Body of pancreas (tissue), 4 donors: ENCODE measurements at regions not wholly inside any gene's neighbourhood (a gene's known extent, or its start where the extent isn't known, plus 50 kb on each side); places are given as distances from the start of the nearest gene placed in this dataset.

Experiments
- ATAC-seq: fragments of 150-250 bp; one replicate; pipeline ENCODE4 v1.9.1; 2016
- DNase-seq, 4 donors: peaks; one replicate each; pipeline ENCODE4 v3.0.0-alpha.2; 2019
- H3K27ac ChIP-seq, 4 donors: fragments of 200-600 bp; sonication (generic); 1 replicate in 3 of 4; 2 replicates in 1 of 4; pipeline versions ENCODE4 v1.5.1 to v1.6.1; 2016 to 2019; ENCODE audit warnings: mild to moderate bottlenecking in 1 of 4, mixed read lengths in 1 of 4, moderate library complexity in 1 of 4
- H3K27me3 ChIP-seq, 2 donors: fragments of 200-600 bp; sonication (generic); one replicate each; pipeline ENCODE4 v1.6.0; 2016; ENCODE audit warnings: mild to moderate bottlenecking in 1 of 2
- H3K36me3 ChIP-seq, 2 donors: fragments of 200-600 bp; sonication (generic); replicated peaks in 1 of 2; 2 replicates each; pipeline ENCODE4 v1.5.1; 2016; ENCODE audit warnings: low read depth in 2 of 2; ENCODE audit not compliant: insufficient read depth in 1 of 2
- H3K4me1 ChIP-seq: fragments of 200-600 bp; sonication (generic); one replicate; pipeline ENCODE4 v1.6.0; 2016
- H3K4me3 ChIP-seq, 2 donors: fragments of 200-600 bp; sonication (generic); 1 replicate in 1 of 2; 2 replicates in 1 of 2; pipeline ENCODE4 v1.5.1; 2016 to 2019
- H3K9me3 ChIP-seq, 3 donors: fragments of 200-600 bp; sonication (generic); 1 replicate in 2 of 3; 2 replicates in 1 of 3; pipeline ENCODE4 v1.5.1; 2016
- CTCF ChIP-seq, 7 experiments: fragments of 450-650 bp in 4 of 7; fragments of 200-600 bp in 3 of 7; sonication (generic) in 3 of 7; IDR thresholded peaks; one replicate each; pipeline ENCODE4 v1.5.1; 2016 to 2019; ENCODE audit warnings: antibody characterized with exemption in 7 of 7
- POLR2A ChIP-seq, 3 donors: fragments of 450-650 bp; IDR thresholded peaks; one replicate each; pipeline ENCODE4 v1.6.1; 2016; ENCODE audit warnings: antibody characterized with exemption in 3 of 3, mild to moderate bottlenecking in 2 of 3
- WGBS, 2 donors: methylation state at CpG; one replicate each; pipeline ENCODE4 v1.1.5; 2017; 5-methylcytosine and 5-hydroxymethylcytosine counted together
- intact Hi-C: fragments of 100-400 bp; cut with DNase I; formaldehyde crosslinking; loops from one replicate; pipeline ENCODE4 v1.15.1; 2023

DNA sequence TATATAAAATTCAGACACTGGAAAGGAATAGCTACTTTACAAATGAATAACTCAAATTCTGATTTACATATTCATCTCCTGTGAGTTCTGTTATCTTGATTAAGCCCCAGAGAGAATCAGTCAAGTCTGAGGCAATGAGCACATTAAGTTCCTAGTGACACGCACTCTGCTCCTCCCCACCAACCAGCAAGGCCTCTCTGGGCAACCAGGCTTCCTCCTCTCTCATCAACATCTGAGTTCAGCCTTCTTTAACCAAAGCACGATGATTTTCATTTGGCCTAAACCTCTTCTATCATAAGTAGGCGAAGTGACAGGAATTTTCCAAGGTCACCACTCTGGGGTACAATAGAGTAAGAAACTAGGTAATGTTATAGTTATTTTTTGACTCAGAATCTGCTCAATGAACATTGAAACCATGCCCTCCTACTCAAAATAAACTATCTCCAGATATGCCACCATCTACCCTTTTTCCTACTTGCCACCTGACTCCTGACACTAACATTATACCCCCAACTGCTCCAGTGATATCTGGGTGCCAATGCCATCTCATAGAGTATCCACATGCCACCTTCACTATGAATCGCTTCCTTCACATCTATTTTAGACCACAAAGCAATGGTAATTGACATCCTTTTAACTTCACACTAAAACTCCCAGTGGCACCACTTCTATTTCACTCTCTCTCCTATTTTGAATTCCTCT, 114.8 kb downstream of the FAM76B start:
- ATAC-seq (no peak), DNase-seq (no peak)
- intact Hi-C loops: no loop called here
- no peaks in the 10 kb centered on the region for H3K4me1 ChIP-seq
- no peaks in the 10 kb centered on the region for H3K36me3 ChIP-seq
- no peak for TF ChIP-seq CTCF (IDR thresholded peaks at IDR 0.05)
- no peak for TF ChIP-seq POLR2A (IDR thresholded peaks at IDR 0.05)
- no peak overlapping the region for H3K27ac ChIP-seq
- H3K27me3 ChIP-seq: no peaks in the 10 kb centered on the region
- H3K4me3 ChIP-seq: no peak overlapping the region
- H3K9me3 ChIP-seq: no peaks in the 10 kb centered on the region
- WGBS, 2 donors: 65 to 79% methylated on average over 4 of the region's 4 CpGs

GRCh38 chr11:95671768-95672167, 117.8 kb downstream of the FAM76B start:
- Histone ChIP-seq H3K27ac (no peak overlapping the region), H3K36me3 (no peaks in the 10 kb centered on the region), H3K4me3 (no peak overlapping the region), H3K4me1 (no peaks in the 10 kb centered on the region), H3K9me3 (no peaks in the 10 kb centered on the region), H3K27me3 (no peaks in the 10 kb centered on the region)
- TF ChIP-seq CTCF (IDR thresholded peaks at IDR 0.05): no peak
- TF ChIP-seq POLR2A (IDR thresholded peaks at IDR 0.05): no peak
- WGBS, 2 donors: 28 to 37% methylated on average over 2 of the region's 2 CpGs
- no peak for ATAC-seq
- intact Hi-C loops: no loop called here
- DNase-seq: no peak

- no peak for DNase-seq
- no peaks in the 10 kb centered on the region for H3K9me3 ChIP-seq
- H3K27me3 ChIP-seq: no peaks in the 10 kb centered on the region
- H3K27ac ChIP-seq: no peak overlapping the region
- no peaks in the 10 kb centered on the region for H3K4me1 ChIP-seq
- intact Hi-C loops: no loop called here
- WGBS, 2 donors: 43 to 48% methylated on average over 3 of the region's 3 CpGs
- no peaks in the 10 kb centered on the region for H3K36me3 ChIP-seq
- ATAC-seq: no peak
- TF ChIP-seq POLR2A (IDR thresholded peaks at IDR 0.05) (no peak), CTCF (IDR thresholded peaks at IDR 0.05) (no peak)
- no peak overlapping the region for H3K4me3 ChIP-seq
Measured at GRCh38 chr11:95668131-95668530, 121.5 kb downstream of the FAM76B start.

DNA sequence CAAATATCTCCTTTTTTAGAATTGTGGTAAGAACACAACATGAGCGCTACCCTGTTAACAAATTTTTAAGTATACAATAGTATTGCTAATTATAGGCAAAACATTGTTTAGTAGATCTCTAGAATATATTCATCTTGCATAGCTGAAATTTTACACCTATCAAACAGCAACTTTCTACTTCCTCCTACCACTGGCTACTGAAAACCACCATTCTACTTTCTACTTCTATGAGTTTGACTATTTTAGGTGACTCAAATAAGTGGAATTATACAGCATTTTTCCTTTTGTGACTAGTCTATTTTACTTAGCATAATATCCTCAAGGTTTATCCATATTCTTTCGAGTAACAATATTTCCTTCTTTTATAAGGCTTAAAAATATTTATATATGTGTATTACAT, 128.4 kb downstream of the FAM76B start:
- WGBS, 2 donors: 86 to 92% methylated on average over 2 of the region's 2 CpGs
- no peak for TF ChIP-seq CTCF (IDR thresholded peaks at IDR 0.05)
- Histone ChIP-seq H3K4me1 (no peaks in the 10 kb centered on the region), H3K9me3 (no peaks in the 10 kb centered on the region), H3K4me3 (no peak overlapping the region), H3K27ac (no peak overlapping the region), H3K36me3 (no peaks in the 10 kb centered on the region), H3K27me3 (no peaks in the 10 kb centered on the region)
- intact Hi-C loops: no loop called here
- ATAC-seq: no peak
- no peak for DNase-seq

DNA sequence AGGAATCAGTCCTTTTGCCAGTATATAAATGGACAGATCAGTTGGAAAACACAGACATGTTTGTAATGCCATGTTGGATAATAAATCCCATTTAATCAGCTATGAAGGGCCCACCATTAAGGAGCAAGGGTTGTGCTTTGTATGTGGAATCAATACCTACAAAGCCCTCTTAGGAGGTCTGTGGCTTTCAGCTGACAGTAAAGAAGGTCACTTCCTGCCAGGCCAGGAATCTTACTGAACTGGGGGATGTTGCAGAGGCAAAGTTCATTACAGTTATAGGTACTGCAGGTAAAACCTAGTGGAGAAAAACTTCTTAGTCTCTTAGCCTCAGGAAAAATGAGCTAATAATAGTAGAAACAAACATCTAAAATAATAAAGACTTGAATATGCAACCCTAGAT, 129.5 kb downstream of the FAM76B start:
- Histone ChIP-seq H3K36me3 (no peaks in the 10 kb centered on the region), H3K4me3 (no peak overlapping the region), H3K4me1 (no peaks in the 10 kb centered on the region), H3K27me3 (no peaks in the 10 kb centered on the region), H3K27ac (no peak overlapping the region), H3K9me3 (no peaks in the 10 kb centered on the region)
- no peak for ATAC-seq
- intact Hi-C loops: no loop called here
- no peak for DNase-seq
- TF ChIP-seq CTCF (IDR thresholded peaks at IDR 0.05) (no peak), POLR2A (IDR thresholded peaks at IDR 0.05) (no peak)
